Neural cell (in vitro differentiated cells): ENCODE measurements at regions not wholly inside any gene's neighbourhood (a gene's known extent, or its start where the extent isn't known, plus 50 kb on each side); places are given as distances from the start of the nearest gene placed in this dataset.
"Not testable (repeated sequence)": the region's sequence is repeated elsewhere in the genome, so short reads cannot be mapped to it uniquely, and the experiment has no call there.

Source experiments
- H2AFZ ChIP-seq: fragments of 200-600, 300-800 bp; sonication (generic), shearing (Covaris generic); 2 replicates; pipeline ENCODE4 v1.6.0; 2014; ENCODE audit warnings: low read depth, mild to moderate bottlenecking, antibody characterized with exemption, low read length, moderate library complexity
- H3F3A ChIP-seq: fragments of 200-600 bp; shearing (Covaris generic); 2 replicates; pipeline ENCODE4 v1.6.1; 2016; ENCODE audit warnings: mild to moderate bottlenecking, moderate library complexity, mixed read lengths, antibody characterized with exemption, low read length; ENCODE audit not compliant: insufficient read depth, poor library complexity, severe bottlenecking
- H3K27ac ChIP-seq: fragments of 200-600, 300-800 bp; sonication (generic), shearing (Covaris generic); 2 replicates; pipeline ENCODE4 v1.5.1; 2014; ENCODE audit warnings: mild to moderate bottlenecking, low read length, moderate library complexity
- H3K27me3 ChIP-seq: fragments of 300-800, 200-600 bp; sonication (generic), shearing (Covaris generic); 2 replicates; pipeline ENCODE4 v1.6.0; 2014; ENCODE audit warnings: mild to moderate bottlenecking, low read depth, low read length, moderate library complexity; ENCODE audit not compliant: insufficient read depth
- H3K36me3 ChIP-seq: fragments of 300-800, 200-600 bp; sonication (generic), shearing (Covaris generic); 2 replicates; pipeline ENCODE4 v1.5.1; 2014; ENCODE audit warnings: mild to moderate bottlenecking, antibody characterized with exemption, low read length, moderate library complexity; ENCODE audit not compliant: insufficient read depth
- H3K4me2 ChIP-seq: fragments of 300-800, 200-600 bp; sonication (generic), shearing (Covaris generic); 2 replicates; pipeline ENCODE4 v1.6.0; 2014; ENCODE audit warnings: mild to moderate bottlenecking, low read length
- H3K4me3 ChIP-seq: fragments of 300-800, 200-600 bp; sonication (generic), shearing (Covaris generic); 2 replicates; pipeline ENCODE4 v1.5.1; 2014; ENCODE audit warnings: mild to moderate bottlenecking, low read length, moderate library complexity
- H3K79me2 ChIP-seq: fragments of 200-600 bp; shearing (Covaris generic); replicated peaks from 2 replicates; pipeline ENCODE4 v1.6.0; 2014; ENCODE audit warnings: mild to moderate bottlenecking, low read length, moderate library complexity; ENCODE audit not compliant: insufficient read depth
- H3K9ac ChIP-seq: fragments of 300-800, 200-600 bp; sonication (generic), shearing (Covaris generic); 2 replicates; pipeline ENCODE4 v1.6.1; 2016; ENCODE audit warnings: mild to moderate bottlenecking, low read length, mixed read lengths
- H3K9me2 ChIP-seq: fragments of 200-600 bp; shearing (Covaris generic); 2 replicates; pipeline ENCODE4 v1.6.1; 2016; ENCODE audit warnings: mild to moderate bottlenecking, low read length, mixed read lengths; ENCODE audit not compliant: insufficient read depth
- H3K9me3 ChIP-seq: fragments of 200-600, 300-800 bp; sonication (generic), shearing (Covaris generic); 2 replicates; pipeline ENCODE4 v1.6.1; 2016; ENCODE audit warnings: mild to moderate bottlenecking, mixed run types, low read length, moderate library complexity, mixed read lengths
- H4K20me1 ChIP-seq: fragments of 200-600 bp; shearing (Covaris generic); 2 replicates; pipeline ENCODE4 v1.6.1; 2016; ENCODE audit warnings: mild to moderate bottlenecking, mixed run types; ENCODE audit not compliant: insufficient read depth
- EP300 ChIP-seq: fragments of 450-650 bp; conservative IDR thresholded peaks from 2 replicates; pipeline ENCODE4 v1.6.1; 2014; ENCODE audit warnings: antibody characterized with exemption, mild to moderate bottlenecking, moderate library complexity; ENCODE audit not compliant: poor library complexity, severe bottlenecking
- EZH2 ChIP-seq: fragments of 200-600, 300-800 bp; shearing (Covaris generic), sonication (generic); IDR thresholded peaks from 2 replicates; pipeline ENCODE4 v1.6.1; 2014; ENCODE audit warnings: antibody characterized with exemption, low read length, borderline replicate concordance, mild to moderate bottlenecking; ENCODE audit not compliant: insufficient read depth, poor library complexity, severe bottlenecking
- MXI1 ChIP-seq: fragments of 450-650 bp; conservative IDR thresholded peaks from 2 replicates; pipeline ENCODE4 v1.6.1; 2014; ENCODE audit warnings: antibody characterized with exemption, mild to moderate bottlenecking; ENCODE audit not compliant: poor library complexity, severe bottlenecking
- POLR2AphosphoS5 ChIP-seq: IDR thresholded peaks from 2 replicates; pipeline ENCODE4 v1.6.1; 2012
- RAD21 ChIP-seq: fragments of 450-650 bp; conservative IDR thresholded peaks from 2 replicates; pipeline ENCODE4 v1.6.1; 2014; ENCODE audit warnings: antibody characterized with exemption, mild to moderate bottlenecking, moderate library complexity
- REST ChIP-seq: IDR thresholded peaks from 2 replicates; pipeline ENCODE4 v1.6.1; 2012; ENCODE audit warnings: borderline replicate concordance
- SMC3 ChIP-seq: fragments of 450-650 bp; conservative IDR thresholded peaks from 2 replicates; pipeline ENCODE4 v1.6.1; 2014; ENCODE audit warnings: antibody characterized with exemption, mild to moderate bottlenecking, moderate library complexity; ENCODE audit not compliant: poor library complexity
- TAF1 ChIP-seq: IDR thresholded peaks from 2 replicates; pipeline ENCODE4 v1.6.1; 2012; ENCODE audit warnings: low read depth
- TF ChIP-seq, protein P1 (sequence below): fragments of 450-650 bp; IDR thresholded peaks from 2 replicates; pipeline ENCODE4 v1.5.1; 2014; ENCODE audit warnings: antibody characterized with exemption, mild to moderate bottlenecking, moderate library complexity; ENCODE audit not compliant: poor library complexity, severe bottlenecking

- Histone ChIP-seq H3K36me3 (no peaks in the 10 kb centered on the region), H3K27me3 (no peaks in the 10 kb centered on the region), H3K4me3 (no peak overlapping the region), H4K20me1 (no peaks in the 10 kb centered on the region), H3K9me2 (no peaks in the 10 kb centered on the region), H2AFZ (no peak overlapping the region), H3K9me3 (no peaks in the 10 kb centered on the region), H3K27ac (no peak overlapping the region), H3F3A (no peaks in the 10 kb centered on the region), H3K4me2 (no peak overlapping the region), H3K9ac (no peak overlapping the region), H3K79me2 (no peaks in the 10 kb centered on the region)
- TF ChIP-seq TAF1 (no peak), REST (no peak), SMC3 (no peak), RAD21 (no peak), EP300 (no peak), EZH2 (no peak), POLR2AphosphoS5 (no peak), MXI1 (no peak)
- TF ChIP-seq, protein P1, sequence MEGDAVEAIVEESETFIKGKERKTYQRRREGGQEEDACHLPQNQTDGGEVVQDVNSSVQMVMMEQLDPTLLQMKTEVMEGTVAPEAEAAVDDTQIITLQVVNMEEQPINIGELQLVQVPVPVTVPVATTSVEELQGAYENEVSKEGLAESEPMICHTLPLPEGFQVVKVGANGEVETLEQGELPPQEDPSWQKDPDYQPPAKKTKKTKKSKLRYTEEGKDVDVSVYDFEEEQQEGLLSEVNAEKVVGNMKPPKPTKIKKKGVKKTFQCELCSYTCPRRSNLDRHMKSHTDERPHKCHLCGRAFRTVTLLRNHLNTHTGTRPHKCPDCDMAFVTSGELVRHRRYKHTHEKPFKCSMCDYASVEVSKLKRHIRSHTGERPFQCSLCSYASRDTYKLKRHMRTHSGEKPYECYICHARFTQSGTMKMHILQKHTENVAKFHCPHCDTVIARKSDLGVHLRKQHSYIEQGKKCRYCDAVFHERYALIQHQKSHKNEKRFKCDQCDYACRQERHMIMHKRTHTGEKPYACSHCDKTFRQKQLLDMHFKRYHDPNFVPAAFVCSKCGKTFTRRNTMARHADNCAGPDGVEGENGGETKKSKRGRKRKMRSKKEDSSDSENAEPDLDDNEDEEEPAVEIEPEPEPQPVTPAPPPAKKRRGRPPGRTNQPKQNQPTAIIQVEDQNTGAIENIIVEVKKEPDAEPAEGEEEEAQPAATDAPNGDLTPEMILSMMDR: no peak
Measured at GRCh38 chr3:163555918-163556317, 1522.4 kb downstream of the SI start.

DNA sequence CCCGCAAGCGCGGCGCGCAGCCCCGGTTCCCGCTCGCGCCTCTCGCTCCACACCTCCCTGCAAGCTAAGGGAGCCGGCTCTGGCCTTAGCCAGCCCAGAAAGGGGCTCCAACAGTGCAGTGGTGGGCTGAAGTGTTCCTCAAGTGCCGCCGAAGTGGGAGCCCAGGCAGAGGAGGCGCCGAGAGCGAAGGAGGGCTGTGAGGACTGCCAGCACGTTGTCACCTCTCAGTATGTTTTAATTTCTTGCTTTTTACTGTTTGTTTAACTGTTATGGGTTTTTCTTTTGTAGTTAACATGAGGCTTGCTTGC is 1525.7 kb downstream of the SI start:
- no peaks in the 10 kb centered on the region for H3F3A ChIP-seq
- H3K9me2 ChIP-seq: no peaks in the 10 kb centered on the region
- no peaks in the 10 kb centered on the region for H3K36me3 ChIP-seq
- no peaks in the 10 kb centered on the region for H3K79me2 ChIP-seq
- TF ChIP-seq TAF1: no peak
- no peak for TF ChIP-seq EZH2
- TF ChIP-seq SMC3: no peak
- TF ChIP-seq REST: no peak
- TF ChIP-seq, protein P1: no peak
- no peak for TF ChIP-seq RAD21
- no peak for TF ChIP-seq MXI1
- TF ChIP-seq POLR2AphosphoS5: no peak
- no peak for TF ChIP-seq EP300
- H3K4me2 ChIP-seq: no peak overlapping the region
- no peak overlapping the region for H3K9ac ChIP-seq
- H2AFZ ChIP-seq: no peak overlapping the region
- no peaks in the 10 kb centered on the region for H4K20me1 ChIP-seq
- H3K27me3 ChIP-seq: no peaks in the 10 kb centered on the region
- H3K9me3 ChIP-seq: no peaks in the 10 kb centered on the region
- no peak overlapping the region for H3K4me3 ChIP-seq
- H3K27ac ChIP-seq: no peak overlapping the region

DNA sequence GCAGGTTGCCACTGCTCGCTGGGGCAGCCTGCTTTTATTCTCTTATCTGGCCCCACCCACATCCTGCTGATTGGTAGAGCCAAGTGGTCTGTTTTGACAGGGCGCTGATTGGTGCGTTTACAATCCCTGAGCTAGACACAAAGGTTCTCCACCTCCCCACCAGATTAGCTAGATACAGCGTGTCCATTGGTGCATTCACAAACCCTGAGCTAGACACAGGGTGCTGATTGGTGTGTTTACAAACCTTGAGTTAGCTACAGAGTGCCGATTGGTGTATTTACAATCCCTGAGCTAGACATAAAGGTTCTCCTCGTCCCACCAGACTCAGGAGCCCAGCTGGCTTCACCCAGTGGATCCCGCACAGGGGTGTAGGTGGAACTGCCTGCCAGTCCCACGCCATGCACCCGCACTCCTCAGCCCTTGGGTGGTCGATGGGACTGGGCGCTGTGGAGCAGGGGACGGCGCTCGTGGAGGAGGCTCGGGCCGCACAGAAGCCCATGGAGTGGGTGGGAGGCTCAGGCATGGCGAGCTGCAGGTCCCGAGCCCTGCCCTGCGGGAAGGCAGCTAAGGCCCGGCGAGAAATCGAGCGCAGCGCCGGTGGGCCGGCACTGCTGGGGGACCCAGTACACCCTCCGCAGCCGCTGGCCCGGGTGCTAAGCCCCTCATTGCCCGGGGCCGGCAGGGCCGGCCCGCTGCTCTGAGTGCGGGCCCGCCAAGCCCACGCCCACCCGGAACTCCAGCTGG is 1526.2 kb downstream of the SI start:
- H3K4me3 ChIP-seq, H2AFZ ChIP-seq, H3K27ac ChIP-seq, H3K36me3 ChIP-seq, H3F3A ChIP-seq, H3K79me2 ChIP-seq, H3K9me2 ChIP-seq, H3K9me3 ChIP-seq, H3K4me2 ChIP-seq, H3K9ac ChIP-seq, H4K20me1 ChIP-seq, H3K27me3 ChIP-seq: not testable (repeated sequence)
